ENCODE measurements at regions not wholly inside any gene's neighbourhood (a gene's known extent, or its start where the extent isn't known, plus 50 kb on each side); places are given as distances from the start of the nearest gene placed in this dataset.
"Not testable (repeated sequence)": the region's sequence is repeated elsewhere in the genome, so short reads cannot be mapped to it uniquely, and the experiment has no call there.

DNA sequence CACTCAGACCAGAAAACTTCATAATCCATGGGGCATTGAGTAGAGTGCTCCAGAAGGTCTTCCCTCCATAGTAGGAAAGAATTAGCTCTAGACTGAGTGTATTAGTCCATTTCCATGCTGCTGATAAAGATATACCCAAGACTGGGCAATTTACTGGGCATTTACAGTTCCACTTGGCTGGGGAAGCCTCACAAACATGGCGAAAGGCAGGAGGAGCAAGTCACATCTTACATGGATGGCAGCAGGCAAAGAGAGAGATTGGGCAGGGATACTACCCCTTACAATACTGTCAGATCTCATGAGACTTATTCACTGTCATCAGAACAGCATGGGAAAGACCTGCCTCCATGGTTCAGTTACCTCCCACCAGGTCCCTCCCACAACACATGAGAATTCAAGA lies 300.6 kb upstream of the TMEM132C start:
- TF ChIP-seq, protein P1, sequence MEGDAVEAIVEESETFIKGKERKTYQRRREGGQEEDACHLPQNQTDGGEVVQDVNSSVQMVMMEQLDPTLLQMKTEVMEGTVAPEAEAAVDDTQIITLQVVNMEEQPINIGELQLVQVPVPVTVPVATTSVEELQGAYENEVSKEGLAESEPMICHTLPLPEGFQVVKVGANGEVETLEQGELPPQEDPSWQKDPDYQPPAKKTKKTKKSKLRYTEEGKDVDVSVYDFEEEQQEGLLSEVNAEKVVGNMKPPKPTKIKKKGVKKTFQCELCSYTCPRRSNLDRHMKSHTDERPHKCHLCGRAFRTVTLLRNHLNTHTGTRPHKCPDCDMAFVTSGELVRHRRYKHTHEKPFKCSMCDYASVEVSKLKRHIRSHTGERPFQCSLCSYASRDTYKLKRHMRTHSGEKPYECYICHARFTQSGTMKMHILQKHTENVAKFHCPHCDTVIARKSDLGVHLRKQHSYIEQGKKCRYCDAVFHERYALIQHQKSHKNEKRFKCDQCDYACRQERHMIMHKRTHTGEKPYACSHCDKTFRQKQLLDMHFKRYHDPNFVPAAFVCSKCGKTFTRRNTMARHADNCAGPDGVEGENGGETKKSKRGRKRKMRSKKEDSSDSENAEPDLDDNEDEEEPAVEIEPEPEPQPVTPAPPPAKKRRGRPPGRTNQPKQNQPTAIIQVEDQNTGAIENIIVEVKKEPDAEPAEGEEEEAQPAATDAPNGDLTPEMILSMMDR (IDR thresholded peaks at IDR 0.05; ENCODE audit: unreplicated experiment) = no peak
- Mint-ChIP-seq H3K27me3 (no peaks in the 10 kb centered on the region), H3K9me3 (ENCODE audit: low read depth) (peaks cover 19% of the 10 kb centered on the region), H3K27ac (no peak overlapping the region), H3K4me3 (ENCODE audit: low read depth) (no peak overlapping the region), H3K36me3 (ENCODE audit: insufficient read depth) (no peaks in the 10 kb centered on the region), H3K4me1 (ENCODE audit: low read depth) (no peaks in the 10 kb centered on the region)
- DNase-seq (ENCODE audit: low spot score, unreplicated experiment) = no peak

- peaks cover 19% of the 10 kb centered on the region for H3K9me3 Mint-ChIP-seq (ENCODE audit: low read depth)
These were observed 296.5 kb upstream of the TMEM132C start for GRCh38 chr12:127970491-127970890.

DNA sequence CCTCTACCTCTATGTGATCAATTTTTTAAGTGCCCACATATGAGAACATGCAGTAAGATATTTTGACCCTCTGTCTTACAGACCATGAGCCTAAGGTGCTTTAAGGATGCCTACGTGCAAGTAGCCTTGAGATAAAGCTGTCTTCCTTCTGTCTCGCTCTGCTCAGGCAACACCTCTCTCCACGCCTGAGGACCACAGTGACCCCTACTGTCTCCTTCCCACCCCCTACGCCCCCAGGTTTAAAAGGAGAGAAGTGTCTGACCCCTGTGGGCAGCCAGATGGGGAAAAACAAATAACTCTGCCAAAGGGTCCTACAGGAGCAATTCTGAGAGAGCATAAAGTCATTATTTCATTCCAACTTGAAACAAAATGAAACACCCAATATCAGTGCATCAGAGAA lies 286.4 kb upstream of the TMEM132C start:
- Mint-ChIP-seq H3K4me1 (ENCODE audit: low read depth) (no peaks in the 10 kb centered on the region), H3K27me3 (no peaks in the 10 kb centered on the region), H3K9me3 (ENCODE audit: low read depth) (peaks cover 40% of the 10 kb centered on the region), H3K27ac (no peak overlapping the region), H3K4me3 (ENCODE audit: low read depth) (no peak overlapping the region), H3K36me3 (ENCODE audit: insufficient read depth) (no peaks in the 10 kb centered on the region)
- TF ChIP-seq, protein P1 (IDR thresholded peaks at IDR 0.05; ENCODE audit: unreplicated experiment) = no peak
- no peak for DNase-seq (ENCODE audit: low spot score, unreplicated experiment)

More at GRCh38 chr12:127970491-127970890, 296.5 kb upstream of the TMEM132C start:
- Mint-ChIP-seq H3K4me3 (ENCODE audit: low read depth) (no peak overlapping the region), H3K36me3 (ENCODE audit: insufficient read depth) (no peaks in the 10 kb centered on the region), H3K27ac (no peak overlapping the region), H3K4me1 (ENCODE audit: low read depth) (no peaks in the 10 kb centered on the region), H3K27me3 (no peaks in the 10 kb centered on the region)
- TF ChIP-seq, protein P1 (IDR thresholded peaks at IDR 0.05; ENCODE audit: unreplicated experiment) = no peak
- no peak for DNase-seq (ENCODE audit: low spot score, unreplicated experiment)

DNA sequence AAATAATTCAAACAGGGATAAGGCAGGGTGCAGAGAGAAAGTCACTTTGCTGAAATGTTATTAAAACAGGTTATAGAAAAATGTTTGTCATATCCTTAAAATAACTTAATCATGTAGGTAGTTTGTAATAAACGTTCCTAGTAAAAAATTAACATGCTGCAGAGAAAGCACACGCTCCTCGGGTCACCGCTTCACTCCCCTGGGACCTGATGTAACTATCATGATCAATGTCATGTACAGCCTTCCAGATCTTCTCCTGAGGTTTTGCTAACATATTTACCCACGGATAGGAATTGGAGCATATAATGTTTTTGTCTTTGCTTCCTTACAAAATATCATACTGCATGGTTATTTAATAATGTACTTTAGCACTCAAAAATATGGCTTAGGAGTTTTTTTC lies 285.1 kb upstream of the TMEM132C start:
- Mint-ChIP-seq H3K9me3 (ENCODE audit: low read depth) (peaks cover 31% of the 10 kb centered on the region), H3K4me3 (ENCODE audit: low read depth) (no peak overlapping the region), H3K27me3 (no peaks in the 10 kb centered on the region), H3K36me3 (ENCODE audit: insufficient read depth) (no peaks in the 10 kb centered on the region), H3K27ac (no peak overlapping the region), H3K4me1 (ENCODE audit: low read depth) (no peaks in the 10 kb centered on the region)
- TF ChIP-seq, protein P1 (IDR thresholded peaks at IDR 0.05; ENCODE audit: unreplicated experiment) = no peak
- DNase-seq (ENCODE audit: low spot score, unreplicated experiment) = no peak

- not testable (repeated sequence) for H3K36me3 Mint-ChIP-seq (ENCODE audit: insufficient read depth); H3K4me3 Mint-ChIP-seq (ENCODE audit: low read depth); H3K4me1 Mint-ChIP-seq (ENCODE audit: low read depth); DNase-seq (ENCODE audit: low spot score, unreplicated experiment); H3K27me3 Mint-ChIP-seq; H3K27ac Mint-ChIP-seq
- peaks cover 20% of the 10 kb centered on the region for H3K9me3 Mint-ChIP-seq (ENCODE audit: low read depth)
These were observed 283.7 kb upstream of the TMEM132C start for GRCh38 chr12:127983213-127983791.

DNA sequence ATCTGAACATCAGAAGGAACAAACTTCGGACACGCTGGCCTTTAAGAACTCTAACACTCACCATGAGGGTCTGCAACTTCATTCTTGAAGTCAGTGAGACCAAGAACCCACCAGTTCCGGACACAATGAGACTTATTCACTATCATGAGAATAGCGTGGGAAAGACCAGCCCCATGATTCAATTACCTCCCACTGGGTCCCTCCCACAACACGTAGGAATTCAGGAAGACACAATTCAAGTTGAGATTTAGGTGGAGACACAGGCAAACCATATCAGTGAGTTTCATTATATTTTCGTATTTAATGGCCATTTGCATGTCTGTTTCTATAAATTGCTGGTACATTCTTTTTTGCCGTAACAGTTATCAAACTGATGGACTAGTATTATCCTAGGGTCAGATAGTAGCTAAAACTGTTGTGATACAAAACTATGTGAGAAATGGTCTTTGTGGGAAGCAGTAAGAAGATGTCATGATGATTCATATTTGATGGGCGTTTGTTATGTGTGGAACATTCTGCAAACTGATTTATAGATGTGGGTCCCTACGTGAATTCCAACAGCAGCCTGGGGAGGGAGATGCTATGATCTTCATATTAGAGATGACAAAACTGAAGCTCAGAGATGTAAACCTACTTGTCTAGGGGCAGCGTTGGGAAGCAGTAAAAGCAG lies 282.4 kb upstream of the TMEM132C start:
- H3K27me3 Mint-ChIP-seq = no peaks in the 10 kb centered on the region
- no peaks in the 10 kb centered on the region for H3K4me1 Mint-ChIP-seq (ENCODE audit: low read depth)
- no peaks in the 10 kb centered on the region for H3K36me3 Mint-ChIP-seq (ENCODE audit: insufficient read depth)
- H3K27ac Mint-ChIP-seq = no peak overlapping the region
- peaks cover 16% of the 10 kb centered on the region for H3K9me3 Mint-ChIP-seq (ENCODE audit: low read depth)
- TF ChIP-seq, protein P1 (IDR thresholded peaks at IDR 0.05; ENCODE audit: unreplicated experiment) = no peak
- H3K4me3 Mint-ChIP-seq (ENCODE audit: low read depth) = no peak overlapping the region
- DNase-seq (ENCODE audit: low spot score, unreplicated experiment) = no peak

Measured in progenitor cell of endocrine pancreas (in vitro differentiated cells).